ENCODE measurements at regions not wholly inside any gene's neighbourhood (a gene's known extent, or its start where the extent isn't known, plus 50 kb on each side); places are given as distances from the start of the nearest gene placed in this dataset.

GRCh38 chr7:47145186-47145725 is 436.7 kb downstream of the TNS3 start:
- no peak for DNase-seq

- no peak for DNase-seq
Observed at GRCh38 chr7:47143339-47143738, 438.6 kb downstream of the TNS3 start.

- no peak for DNase-seq
Observed at GRCh38 chr7:47142867-47143175, 439.1 kb downstream of the TNS3 start.

- no peak for DNase-seq
Observed at GRCh38 chr7:47142169-47142866, 439.6 kb downstream of the TNS3 start.

GRCh38 chr7:47132471-47132870 is 449.4 kb downstream of the TNS3 start:
- DNase-seq: no peak

GRCh38 chr7:47128700-47129099 is 453.2 kb downstream of the TNS3 start:
- DNase-seq: no peak

GRCh38 chr7:47125529-47125928 is 456.4 kb downstream of the TNS3 start:
- DNase-seq: no peak

GRCh38 chr7:47119261-47119865 is 462.5 kb downstream of the TNS3 start:
- no peak for DNase-seq

- DNase-seq: no peak
Observed at GRCh38 chr7:47104206-47104549, 477.7 kb downstream of the TNS3 start.

- no peak for DNase-seq
Observed at GRCh38 chr7:47103498-47104205, 478.3 kb downstream of the TNS3 start.

GRCh38 chr7:47102331-47102841 is 479.5 kb downstream of the TNS3 start:
- no peak for DNase-seq

- no peak for DNase-seq
Observed at GRCh38 chr7:47100817-47101435, 481.0 kb downstream of the TNS3 start.

- no peak for DNase-seq
Observed at GRCh38 chr7:47100148-47100816, 481.6 kb downstream of the TNS3 start.

GRCh38 chr7:47097431-47097830 is 484.5 kb downstream of the TNS3 start:
- DNase-seq: no peak

GRCh38 chr7:47095946-47096345 is 486.0 kb downstream of the TNS3 start:
- no peak for DNase-seq

GRCh38 chr7:47094462-47094861 is 487.4 kb downstream of the TNS3 start:
- DNase-seq: no peak

- no peak for DNase-seq
Observed at GRCh38 chr7:47093320-47094234, 488.3 kb downstream of the TNS3 start.

- DNase-seq: no peak
Observed at GRCh38 chr7:47092336-47092735, 489.6 kb downstream of the TNS3 start.

GRCh38 chr7:47091141-47091540 is 490.8 kb downstream of the TNS3 start:
- DNase-seq: no peak

- no peak for DNase-seq
Observed at GRCh38 chr7:47089461-47089860, 492.4 kb downstream of the TNS3 start.

- no peak for DNase-seq
Observed at GRCh38 chr7:47089068-47089417, 492.9 kb downstream of the TNS3 start.
